ENCODE measurements at regions not wholly inside any gene's neighbourhood (a gene's known extent, or its start where the extent isn't known, plus 50 kb on each side); places are given as distances from the start of the nearest gene placed in this dataset.

- Mint-ChIP-seq H3K4me3 (no peak overlapping the region), H3K27me3 (peaks cover 19% of the 10 kb centered on the region), H3K36me3 (ENCODE audit: insufficient read depth) (no peaks in the 10 kb centered on the region), H3K9me3 (no peaks in the 10 kb centered on the region), H3K27ac (ENCODE audit: low read depth) (no peak overlapping the region), H3K4me1 (no peaks in the 10 kb centered on the region)
- DNase-seq (ENCODE audit: low spot score in 2 of 2) (no peak), ATAC-seq (replicated peaks; ENCODE audit: extremely low read depth, poor library complexity, severe bottlenecking) (no peak)
Measured at GRCh38 chr2:237264480-237265219, 149.3 kb downstream of the COL6A3 start.

GRCh38 chr2:237268004-237268708, 145.8 kb downstream of the COL6A3 start:
- peaks cover 36% of the 10 kb centered on the region for H3K27me3 Mint-ChIP-seq
- H3K4me3 Mint-ChIP-seq, result no peak overlapping the region
- no peak overlapping the region for H3K27ac Mint-ChIP-seq (ENCODE audit: low read depth)
- no peak for DNase-seq (ENCODE audit: low spot score in 2 of 2)
- H3K9me3 Mint-ChIP-seq, result no peaks in the 10 kb centered on the region
- ATAC-seq (replicated peaks; ENCODE audit: extremely low read depth, poor library complexity, severe bottlenecking), result no peak
- no peaks in the 10 kb centered on the region for H3K4me1 Mint-ChIP-seq
- H3K36me3 Mint-ChIP-seq (ENCODE audit: insufficient read depth), result no peaks in the 10 kb centered on the region

- Mint-ChIP-seq H3K27ac (ENCODE audit: low read depth) (no peak overlapping the region), H3K9me3 (no peaks in the 10 kb centered on the region), H3K4me3 (no peak overlapping the region), H3K4me1 (no peaks in the 10 kb centered on the region), H3K36me3 (ENCODE audit: insufficient read depth) (no peaks in the 10 kb centered on the region), H3K27me3 (peaks cover 36% of the 10 kb centered on the region)
- DNase-seq (ENCODE audit: low spot score in 2 of 2), result no peak
- no peak for ATAC-seq (replicated peaks; ENCODE audit: extremely low read depth, poor library complexity, severe bottlenecking)
Measured at GRCh38 chr2:237269138-237269875, 144.7 kb downstream of the COL6A3 start.

GRCh38 chr2:237270520-237270919, 143.4 kb downstream of the COL6A3 start:
- no peak overlapping the region for H3K27ac Mint-ChIP-seq (ENCODE audit: low read depth)
- ATAC-seq (replicated peaks; ENCODE audit: extremely low read depth, poor library complexity, severe bottlenecking), result no peak

GRCh38 chr2:237271698-237272652, 142.0 kb downstream of the COL6A3 start:
- H3K4me3 Mint-ChIP-seq, result no peak overlapping the region
- peaks cover 36% of the 10 kb centered on the region for H3K27me3 Mint-ChIP-seq
- H3K27ac Mint-ChIP-seq (ENCODE audit: low read depth), result no peak overlapping the region
- no peaks in the 10 kb centered on the region for H3K9me3 Mint-ChIP-seq
- H3K36me3 Mint-ChIP-seq (ENCODE audit: insufficient read depth), result peaks cover 2% of the 10 kb centered on the region
- DNase-seq (ENCODE audit: low spot score in 2 of 2), result no peak
- no peak for ATAC-seq (replicated peaks; ENCODE audit: extremely low read depth, poor library complexity, severe bottlenecking)
- H3K4me1 Mint-ChIP-seq, result no peaks in the 10 kb centered on the region

More at GRCh38 chr2:237270520-237270919, 143.4 kb downstream of the COL6A3 start:
- Mint-ChIP-seq H3K4me3 (no peak overlapping the region), H3K27me3 (peaks cover 36% of the 10 kb centered on the region), H3K36me3 (ENCODE audit: insufficient read depth) (no peaks in the 10 kb centered on the region), H3K4me1 (no peaks in the 10 kb centered on the region), H3K9me3 (no peaks in the 10 kb centered on the region)
- no peak for DNase-seq (ENCODE audit: low spot score in 2 of 2)

All from central memory CD8-positive, alpha-beta T cell (primary cell).